ENCODE measurements at regions not wholly inside any gene's neighbourhood (a gene's known extent, or its start where the extent isn't known, plus 50 kb on each side); places are given as distances from the start of the nearest gene placed in this dataset.

- no peaks in the 10 kb centered on the region for H3K36me3 Mint-ChIP-seq
- no peaks in the 10 kb centered on the region for H3K4me1 Mint-ChIP-seq
- H3K27ac Mint-ChIP-seq = no peak overlapping the region
- 88% methylated on average over 5 of the region's 5 CpGs for WGBS (ENCODE audit: insufficient coverage)
- TF ChIP-seq CTCF (IDR thresholded peaks at IDR 0.05) = no peak
- Histone ChIP-seq H3K4me1 (ENCODE audit: control insufficient read depth, insufficient read depth, low read length) (no peaks in the 10 kb centered on the region), H3K36me3 (ENCODE audit: control insufficient read depth, insufficient read depth, low read length) (no peaks in the 10 kb centered on the region), H3K27me3 (ENCODE audit: control insufficient read depth, insufficient read depth, low read length) (no peaks in the 10 kb centered on the region), H3K4me3 (ENCODE audit: low read length) (no peak overlapping the region), H3K27ac (ENCODE audit: low read length) (no peak overlapping the region), H3K9me3 (ENCODE audit: control insufficient read depth, insufficient read depth, low read length) (no peaks in the 10 kb centered on the region)
- intact Hi-C loops (cut with micrococcal nuclease) = no loop called here
- no peaks in the 10 kb centered on the region for H3K27me3 Mint-ChIP-seq (ENCODE audit: low read depth in 2 of 2)
- ATAC-seq = no peak
- peaks cover 0 to 2% of the 10 kb centered on the region in 2 donors for H3K9me3 Mint-ChIP-seq
- no peak for DNase-seq
- H3K4me3 Mint-ChIP-seq = no peak overlapping the region
Measured at GRCh38 chr5:5767286-5767928, 344.9 kb downstream of the ICE1 start.

DNA sequence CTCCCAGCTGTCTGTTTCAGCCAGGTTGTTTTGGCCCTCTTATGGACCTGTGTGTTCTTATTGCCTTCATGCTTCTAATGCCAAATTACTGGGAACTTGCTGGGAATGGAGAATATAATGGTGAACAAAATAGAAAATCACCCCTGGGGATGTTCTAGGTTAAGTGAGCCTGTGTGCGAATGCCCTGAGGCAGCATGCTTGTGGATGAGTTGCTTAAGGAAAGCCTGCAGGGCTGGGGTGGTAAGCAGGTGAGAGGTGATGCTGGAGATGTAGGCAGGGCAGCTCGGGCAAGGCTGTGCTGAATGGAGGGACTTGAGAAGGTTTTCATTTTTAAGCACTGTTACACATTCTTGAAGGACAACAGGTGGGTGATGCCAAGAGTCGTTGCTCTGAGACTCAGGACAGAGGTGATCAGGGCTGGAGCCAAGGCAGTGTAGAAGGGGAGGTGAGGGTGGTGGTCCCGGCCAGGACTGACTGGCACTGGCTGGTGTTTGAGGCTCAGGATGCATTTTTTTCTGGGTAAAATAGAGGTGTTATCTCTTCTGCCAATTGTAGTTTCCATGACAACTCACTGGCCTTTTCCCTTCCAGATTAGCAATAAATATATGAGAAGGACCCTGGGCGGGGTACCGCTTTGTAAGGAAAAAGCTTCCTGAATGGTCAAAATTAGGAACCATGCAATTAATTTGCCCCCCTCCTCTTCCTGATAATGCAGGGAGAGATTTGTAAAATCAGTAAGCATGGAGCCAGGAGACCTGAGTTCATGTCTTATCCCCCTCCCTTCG, 342.8 kb downstream of the ICE1 start:
- Mint-ChIP-seq H3K27me3 (ENCODE audit: low read depth in 2 of 2) (no peaks in the 10 kb centered on the region), H3K4me1 (no peaks in the 10 kb centered on the region), H3K27ac (no peak overlapping the region), H3K4me3 (no peak overlapping the region), H3K9me3 (peaks cover 0 to 2% of the 10 kb centered on the region in 2 donors), H3K36me3 (no peaks in the 10 kb centered on the region)
- no peak overlapping the region for H3K27ac ChIP-seq (ENCODE audit: low read length)
- ATAC-seq = no peak
- no peaks in the 10 kb centered on the region for H3K36me3 ChIP-seq (ENCODE audit: control insufficient read depth, insufficient read depth, low read length)
- no peaks in the 10 kb centered on the region for H3K27me3 ChIP-seq (ENCODE audit: control insufficient read depth, insufficient read depth, low read length)
- WGBS (ENCODE audit: insufficient coverage) = 74% methylated on average over 4 of the region's 7 CpGs
- no peaks in the 10 kb centered on the region for H3K9me3 ChIP-seq (ENCODE audit: control insufficient read depth, insufficient read depth, low read length)
- intact Hi-C loops (cut with micrococcal nuclease) = no loop called here
- no peak overlapping the region for H3K4me3 ChIP-seq (ENCODE audit: low read length)
- H3K4me1 ChIP-seq (ENCODE audit: control insufficient read depth, insufficient read depth, low read length) = no peaks in the 10 kb centered on the region
- no peak for DNase-seq
- TF ChIP-seq CTCF (IDR thresholded peaks at IDR 0.05) = no peak

DNA sequence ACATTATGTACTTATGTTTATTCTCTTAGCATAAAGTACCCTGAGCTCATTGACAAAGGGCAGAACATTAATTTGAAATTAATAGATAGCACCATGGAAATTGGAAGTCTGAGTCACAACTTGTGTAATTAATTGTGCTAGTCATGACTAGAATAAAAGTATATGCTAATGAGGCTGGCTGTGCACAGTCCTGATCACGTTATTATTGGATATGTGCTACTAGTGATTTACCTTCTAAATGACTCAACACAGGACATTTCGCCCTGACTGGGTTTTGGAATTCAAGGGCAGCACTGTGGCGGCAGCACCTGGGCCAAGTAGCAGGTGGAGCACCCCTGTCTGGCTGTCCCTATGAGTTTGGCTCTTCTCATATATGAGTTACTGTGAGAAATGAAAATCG, 341.8 kb downstream of the ICE1 start:
- WGBS (ENCODE audit: insufficient coverage) = 87% methylated on average over 3 of the region's 4 CpGs
- Mint-ChIP-seq H3K27me3 (ENCODE audit: low read depth in 2 of 2) (no peaks in the 10 kb centered on the region), H3K4me3 (no peak overlapping the region), H3K9me3 (peaks cover 0 to 2% of the 10 kb centered on the region in 2 donors), H3K27ac (no peak overlapping the region), H3K4me1 (no peaks in the 10 kb centered on the region), H3K36me3 (no peaks in the 10 kb centered on the region)
- no peak overlapping the region for H3K4me3 ChIP-seq (ENCODE audit: low read length)
- intact Hi-C loops (cut with micrococcal nuclease) = no loop called here
- H3K27me3 ChIP-seq (ENCODE audit: control insufficient read depth, insufficient read depth, low read length) = no peaks in the 10 kb centered on the region
- no peaks in the 10 kb centered on the region for H3K9me3 ChIP-seq (ENCODE audit: control insufficient read depth, insufficient read depth, low read length)
- H3K36me3 ChIP-seq (ENCODE audit: control insufficient read depth, insufficient read depth, low read length) = no peaks in the 10 kb centered on the region
- no peaks in the 10 kb centered on the region for H3K4me1 ChIP-seq (ENCODE audit: control insufficient read depth, insufficient read depth, low read length)
- TF ChIP-seq CTCF (IDR thresholded peaks at IDR 0.05) = no peak
- ATAC-seq = no peak
- no peak for DNase-seq
- H3K27ac ChIP-seq (ENCODE audit: low read length) = no peak overlapping the region
